ENCODE measurements at regions not wholly inside any gene's neighbourhood (a gene's known extent, or its start where the extent isn't known, plus 50 kb on each side); places are given as distances from the start of the nearest gene placed in this dataset.

- no peak for TF ChIP-seq CTCF (IDR thresholded peaks at IDR 0.05)
- TF ChIP-seq POLR2A (IDR thresholded peaks at IDR 0.05), result no peak
Observed at GRCh38 chr13:91122766-91123165, 224.7 kb upstream of the MIR17HG start.
